OCI-LY1 (cell line): ENCODE measurements at regions not wholly inside any gene's neighbourhood (a gene's known extent, or its start where the extent isn't known, plus 50 kb on each side); places are given as distances from the start of the nearest gene placed in this dataset.

Experiments
- H2AFZ ChIP-seq: fragments of 200-600 bp; sonication (generic), shearing (Covaris generic); 2 replicates; pipeline ENCODE4 v1.6.0; 2014; ENCODE audit warnings: antibody characterized with exemption, mild to moderate bottlenecking, low read length
- H3F3A ChIP-seq: fragments of 200-600 bp; sonication (generic), shearing (Covaris generic); 2 replicates; pipeline ENCODE4 v1.6.0; 2014; ENCODE audit warnings: mild to moderate bottlenecking, antibody characterized with exemption, low read length, moderate library complexity; ENCODE audit not compliant: insufficient read depth
- H3K27ac ChIP-seq: fragments of 200-600 bp; sonication (generic); 2 replicates; pipeline ENCODE4 v1.5.1; 2014; ENCODE audit warnings: low read length, mixed run types, mild to moderate bottlenecking, low read depth; ENCODE audit not compliant: poor library complexity, severe bottlenecking
- H3K27me3 ChIP-seq: fragments of 200-600 bp; sonication (generic); 2 replicates; pipeline ENCODE4 v1.6.0; 2014; ENCODE audit warnings: antibody characterized with exemption, mild to moderate bottlenecking, low read length, moderate library complexity; ENCODE audit not compliant: insufficient read depth
- H3K36me3 ChIP-seq: fragments of 200-600 bp; sonication (generic); 2 replicates; pipeline ENCODE4 v1.6.1; 2014; ENCODE audit warnings: mild to moderate bottlenecking, antibody characterized with exemption, low read length, moderate library complexity, mixed read lengths; ENCODE audit not compliant: insufficient read depth
- H3K4me1 ChIP-seq: fragments of 200-600 bp; sonication (generic); 2 replicates; pipeline ENCODE4 v1.5.1; 2014; ENCODE audit warnings: mild to moderate bottlenecking, low read length, moderate library complexity; ENCODE audit not compliant: insufficient read depth, severe bottlenecking
- H3K4me2 ChIP-seq: fragments of 200-600 bp; sonication (generic), shearing (Covaris generic); 2 replicates; pipeline ENCODE4 v1.6.1; 2014; ENCODE audit warnings: low read length
- H3K4me3 ChIP-seq: fragments of 200-600 bp; sonication (generic); 2 replicates; pipeline ENCODE4 v1.5.1; 2014; ENCODE audit warnings: low read length, low read depth, mild to moderate bottlenecking, mixed read lengths; ENCODE audit not compliant: poor library complexity, severe bottlenecking
- H3K79me2 ChIP-seq: fragments of 200-600 bp; shearing (Covaris generic); 2 replicates; pipeline ENCODE4 v1.6.1; 2016; ENCODE audit warnings: mixed run types, low read length, mixed read lengths; ENCODE audit not compliant: insufficient read depth
- H3K9ac ChIP-seq: fragments of 200-600 bp; sonication (generic), shearing (Covaris generic); 2 replicates; pipeline ENCODE4 v1.6.1; 2014; ENCODE audit warnings: mild to moderate bottlenecking, low read length, mixed read lengths
- H3K9me2 ChIP-seq: fragments of 200-600 bp; sonication (generic), shearing (Covaris generic); 2 replicates; pipeline ENCODE4 v1.6.1; 2014; ENCODE audit warnings: low read depth, mild to moderate bottlenecking, low read length, mixed read lengths
- H3K9me3 ChIP-seq: fragments of 200-600 bp; shearing (Covaris generic); 2 replicates; pipeline ENCODE4 v1.6.1; 2014; ENCODE audit warnings: low read length, mixed read lengths
- H4K20me1 ChIP-seq: fragments of 200-600 bp; sonication (generic), shearing (Covaris generic); 2 replicates; pipeline ENCODE4 v1.6.0; 2016; ENCODE audit warnings: mild to moderate bottlenecking, low read length; ENCODE audit not compliant: insufficient read depth
- CTCF ChIP-seq: fragments of 200-600 bp; sonication (generic), shearing (Covaris generic); IDR thresholded peaks from 2 replicates; pipeline ENCODE4 v1.5.1; 2017; ENCODE audit warnings: mild to moderate bottlenecking, antibody characterized with exemption, low read length, moderate library complexity, mixed read lengths
- EZH2 ChIP-seq: fragments of 200-600 bp; sonication (generic), shearing (Covaris generic); IDR thresholded peaks from 2 replicates; pipeline ENCODE4 v1.8.0; 2017; ENCODE audit warnings: borderline replicate concordance, mixed run types, mild to moderate bottlenecking, antibody characterized with exemption, low read length, moderate library complexity, mixed read lengths

GRCh38 chrX:43002526-43003203 lies 224.7 kb upstream of the PPP1R2C start:
- no peaks in the 10 kb centered on the region for H3K79me2 ChIP-seq
- H3K4me3 ChIP-seq: no peak overlapping the region
- H3K9me3 ChIP-seq: no peaks in the 10 kb centered on the region
- no peaks in the 10 kb centered on the region for H4K20me1 ChIP-seq
- peaks cover 67% of the 10 kb centered on the region for H3K4me1 ChIP-seq
- peak overlapping the region; percentile 5; the same call in 1 of the 2 replicates for H3K4me2 ChIP-seq
- H2AFZ ChIP-seq: no peak overlapping the region
- H3F3A ChIP-seq: no peaks in the 10 kb centered on the region
- H3K9ac ChIP-seq: peak overlapping the region; percentile 72
- H3K27ac ChIP-seq: peak overlapping the region; percentile 92
- H3K36me3 ChIP-seq: no peaks in the 10 kb centered on the region
- no peaks in the 10 kb centered on the region for H3K9me2 ChIP-seq
- no peaks in the 10 kb centered on the region for H3K27me3 ChIP-seq
- TF ChIP-seq EZH2 (no peak), CTCF (no peak)

- H3K27me3 ChIP-seq: no peaks in the 10 kb centered on the region
- no peaks in the 10 kb centered on the region for H4K20me1 ChIP-seq
- TF ChIP-seq CTCF: no peak
- TF ChIP-seq EZH2: no peak
- no peaks in the 10 kb centered on the region for H3K36me3 ChIP-seq
- H3K9me2 ChIP-seq: no peaks in the 10 kb centered on the region
- H3K4me2 ChIP-seq: peak overlapping the region; percentile 5; the same call in 1 of the 2 replicates
- H3K79me2 ChIP-seq: no peaks in the 10 kb centered on the region
- peak overlapping the region; percentile 92 for H3K27ac ChIP-seq
- H3F3A ChIP-seq: no peaks in the 10 kb centered on the region
- H3K9ac ChIP-seq: peak overlapping the region; percentile 72
- no peak overlapping the region for H3K4me3 ChIP-seq
- no peak overlapping the region for H2AFZ ChIP-seq
- peaks cover 72% of the 10 kb centered on the region for H3K4me1 ChIP-seq
- no peaks in the 10 kb centered on the region for H3K9me3 ChIP-seq
Observed at GRCh38 chrX:43003204-43003565, 225.2 kb upstream of the PPP1R2C start.

GRCh38 chrX:43003939-43004338 lies 226.0 kb upstream of the PPP1R2C start:
- peak overlapping the region; percentile 92 for H3K27ac ChIP-seq
- H3K9ac ChIP-seq: peak overlapping the region; percentile 56

More at GRCh38 chrX:43003939-43004338, 226.0 kb upstream of the PPP1R2C start:
- Histone ChIP-seq H3K36me3 (no peaks in the 10 kb centered on the region), H4K20me1 (no peaks in the 10 kb centered on the region), H3K79me2 (no peaks in the 10 kb centered on the region), H3K9me2 (no peaks in the 10 kb centered on the region), H3K4me3 (no peak overlapping the region), H3K27me3 (no peaks in the 10 kb centered on the region), H3K9me3 (no peaks in the 10 kb centered on the region), H3K4me2 (peak overlapping the region; percentile 41; the same call in 1 of the 2 replicates), H2AFZ (no peak overlapping the region), H3K4me1 (peaks cover 80% of the 10 kb centered on the region), H3F3A (no peaks in the 10 kb centered on the region)
- TF ChIP-seq CTCF: no peak
- no peak for TF ChIP-seq EZH2
